ENCODE measurements at regions not wholly inside any gene's neighbourhood (a gene's known extent, or its start where the extent isn't known, plus 50 kb on each side); places are given as distances from the start of the nearest gene placed in this dataset.

DNA sequence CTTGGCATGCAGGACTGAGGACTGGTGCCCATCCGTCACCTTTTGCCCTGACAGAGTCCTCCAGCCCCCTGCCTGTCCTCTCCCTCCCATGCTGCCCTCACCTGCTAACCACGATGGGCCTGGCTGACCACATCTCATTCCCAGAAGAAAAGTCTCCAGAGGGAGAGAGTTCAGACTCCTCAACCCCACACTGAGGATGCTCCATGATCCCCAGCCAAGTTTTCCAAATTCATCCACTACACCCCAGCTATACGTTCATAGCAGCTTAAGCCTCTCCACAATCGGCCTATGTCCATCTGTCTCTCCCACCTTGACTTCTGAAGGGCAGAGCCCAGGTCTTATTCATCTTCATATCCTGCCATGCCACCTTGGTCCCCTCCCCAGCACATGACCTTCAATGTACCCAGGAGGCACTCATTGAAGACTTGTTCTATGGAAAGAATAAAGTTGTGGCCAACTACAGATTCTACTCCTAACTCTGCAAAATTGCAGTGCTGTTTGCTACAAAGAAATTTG lies 115.6 kb upstream of the ID2 start:
- DNase-seq (ENCODE audit: extremely low spot score) = no peak
- POLR2A ChIA-PET = interaction anchor here (1.2 kb wide), 1 partner anchor 115 kb away, joined by 3 read pairs; no protein-coding TSS in a partner anchor
- CTCF ChIA-PET = no interaction called here
- no peak for TF ChIP-seq CTCF (IDR thresholded peaks at IDR 0.05; ENCODE audit: control extremely low read depth, extremely low read depth, low read depth, missing control alignments)

GRCh38 chr2:8566774-8567468 lies 114.9 kb upstream of the ID2 start:
- no peak for TF ChIP-seq CTCF (IDR thresholded peaks at IDR 0.05; ENCODE audit: control extremely low read depth, extremely low read depth, low read depth, missing control alignments)
- ChIA-PET POLR2A (no interaction called here), CTCF (interaction anchor here (0.8 kb wide), 1 partner anchor 24 kb away, joined by 3 read pairs; no protein-coding TSS in a partner anchor)
- no peak for DNase-seq (ENCODE audit: extremely low spot score)

GRCh38 chr2:8567469-8568260 lies 114.2 kb upstream of the ID2 start:
- TF ChIP-seq CTCF (IDR thresholded peaks at IDR 0.05; ENCODE audit: control extremely low read depth, extremely low read depth, low read depth, missing control alignments) = no peak
- no peak for DNase-seq (ENCODE audit: extremely low spot score)
- ChIA-PET POLR2A (no interaction called here), CTCF (interaction anchor here (0.8 kb wide), 1 partner anchor 24 kb away, joined by 3 read pairs; no protein-coding TSS in a partner anchor)

- CTCF ChIA-PET = no interaction called here
- DNase-seq (ENCODE audit: extremely low spot score) = no peak
- POLR2A ChIA-PET = no interaction called here
- no peak for TF ChIP-seq CTCF (IDR thresholded peaks at IDR 0.05; ENCODE audit: control extremely low read depth, extremely low read depth, low read depth, missing control alignments)
Measured at GRCh38 chr2:8568543-8569302, 113.1 kb upstream of the ID2 start.

GRCh38 chr2:8569332-8569930 lies 112.4 kb upstream of the ID2 start:
- TF ChIP-seq CTCF (IDR thresholded peaks at IDR 0.05; ENCODE audit: control extremely low read depth, extremely low read depth, low read depth, missing control alignments) = no peak
- CTCF ChIA-PET = no interaction called here
- POLR2A ChIA-PET = no interaction called here
- DNase-seq (ENCODE audit: extremely low spot score) = no peak

GRCh38 chr2:8570637-8571036 lies 111.2 kb upstream of the ID2 start:
- DNase-seq (ENCODE audit: extremely low spot score) = no peak
- TF ChIP-seq CTCF (IDR thresholded peaks at IDR 0.05; ENCODE audit: control extremely low read depth, extremely low read depth, low read depth, missing control alignments) = no peak
- CTCF ChIA-PET = interaction anchor here (1.1 to 1.5 kb wide), 2 partner anchors 10 to 17 kb away, joined by 3 to 5 read pairs; no protein-coding TSS in a partner anchor
- POLR2A ChIA-PET = interaction anchor here (0.6 kb wide), 1 partner anchor 111 kb away, joined by 3 read pairs; no protein-coding TSS in a partner anchor
